PC-3 (cell line): ENCODE measurements at regions not wholly inside any gene's neighbourhood (a gene's known extent, or its start where the extent isn't known, plus 50 kb on each side); places are given as distances from the start of the nearest gene placed in this dataset.

Experiments used
- CTCF ChIP-seq: fragments of 300-600 bp; sonication (generic); conservative IDR thresholded peaks from 2 replicates; pipeline ENCODE4 v1.5.1; 2017; ENCODE audit warnings: antibody characterized with exemption, low read depth, mild to moderate bottlenecking, low read length
- EZH2 ChIP-seq: fragments of 300-600 bp; sonication (generic); IDR thresholded peaks from one replicate; pipeline ENCODE4 v1.6.1; 2017; ENCODE audit warnings: antibody characterized with exemption, mild to moderate bottlenecking, low read length; ENCODE audit not compliant: unreplicated experiment
- EZH2phosphoT487 ChIP-seq: fragments of 300-600 bp; sonication (generic); IDR thresholded peaks from 2 replicates; pipeline ENCODE4 v1.6.1; 2018; ENCODE audit warnings: mild to moderate bottlenecking, antibody characterized with exemption, low read length, borderline replicate concordance

GRCh38 chr13:64937302-64937701 lies 2292.8 kb downstream of the PCDH9 start:
- no peak for TF ChIP-seq CTCF
- no peak for TF ChIP-seq EZH2
- TF ChIP-seq EZH2phosphoT487: no peak
